Liver (tissue), 8 donors: ENCODE measurements at regions not wholly inside any gene's neighbourhood (a gene's known extent, or its start where the extent isn't known, plus 50 kb on each side); places are given as distances from the start of the nearest gene placed in this dataset.

Experiments used
- DNase-seq: peaks from one replicate; pipeline ENCODE4 v3.0.0-alpha.2; 2017; ENCODE audit warnings: low spot score
- H3K27ac ChIP-seq, 2 donors: one replicate each; pipeline ENCODE4 v1.7.0; 2013; ENCODE audit warnings: inconsistent platforms in 2 of 2, low read length in 2 of 2, control low read depth in 1 of 2, low read depth in 1 of 2, mild to moderate bottlenecking in 1 of 2
- H3K27me3 ChIP-seq, 4 donors: one replicate each; pipeline versions ENCODE4 v1.6.1 to v1.7.0; 2013; ENCODE audit warnings: low read length in 3 of 4, inconsistent platforms in 1 of 4, mild to moderate bottlenecking in 1 of 4, moderate library complexity in 1 of 4; ENCODE audit not compliant: control insufficient read depth in 4 of 4, insufficient read depth in 4 of 4
- H3K36me3 ChIP-seq, 4 donors: one replicate each; pipeline versions ENCODE4 v1.6.1 to v1.7.0; 2013; ENCODE audit warnings: low read length in 3 of 4, mild to moderate bottlenecking in 3 of 4, low read depth in 1 of 4, moderate library complexity in 1 of 4; ENCODE audit not compliant: control insufficient read depth in 4 of 4, insufficient read depth in 3 of 4
- H3K4me1 ChIP-seq, 4 donors: one replicate each; pipeline versions ENCODE4 v1.6.1 to v1.7.0; 2013; ENCODE audit warnings: low read length in 3 of 4, mild to moderate bottlenecking in 3 of 4, moderate library complexity in 1 of 4; ENCODE audit not compliant: control insufficient read depth in 4 of 4, insufficient read depth in 4 of 4
- H3K4me3 ChIP-seq, 3 donors: one replicate each; pipeline versions ENCODE4 v1.6.1 to v1.7.0; 2013; ENCODE audit warnings: low read length in 3 of 3, control low read depth in 1 of 3, low read depth in 1 of 3, mild to moderate bottlenecking in 1 of 3
- H3K9ac ChIP-seq, 2 donors: one replicate each; pipeline ENCODE4 v1.7.0; 2013; ENCODE audit warnings: low read length in 2 of 2, mild to moderate bottlenecking in 2 of 2, moderate library complexity in 2 of 2, control low read depth in 1 of 2, low read depth in 1 of 2
- H3K9me3 ChIP-seq, 4 donors: one replicate each; pipeline versions ENCODE4 v1.6.1 to v1.7.0; 2013; ENCODE audit warnings: low read length in 3 of 4; ENCODE audit not compliant: control insufficient read depth in 4 of 4
- CTCF ChIP-seq: fragments of 150-350 bp; IDR thresholded peaks from 2 replicates; pipeline ENCODE4 v1.5.1; 2017; ENCODE audit warnings: improper control_type of control experiment, low read depth, low read length; ENCODE audit not compliant: missing input control
- EGR1 ChIP-seq, 2 donors: IDR thresholded peaks; 2 replicates each; pipeline ENCODE4 v1.6.1; 2016 to 2018; ENCODE audit warnings: antibody characterized with exemption in 2 of 2, low read depth in 2 of 2
- FOXA1 ChIP-seq: IDR thresholded peaks from 2 replicates; pipeline ENCODE4 v1.6.1; 2016; ENCODE audit warnings: antibody characterized with exemption
- FOXA2 ChIP-seq: IDR thresholded peaks from 2 replicates; pipeline ENCODE4 v1.6.1; 2016; ENCODE audit warnings: antibody characterized with exemption
- GABPA ChIP-seq, 2 donors: IDR thresholded peaks in 1 of 2; conservative IDR thresholded peaks in 1 of 2; 2 replicates each; pipeline ENCODE4 v1.6.1; 2016; ENCODE audit warnings: antibody characterized with exemption in 2 of 2, mild to moderate bottlenecking in 1 of 2, moderate library complexity in 1 of 2
- HNF4A ChIP-seq, 2 donors: conservative IDR thresholded peaks; 2 replicates each; pipeline ENCODE4 v1.6.1; 2016; ENCODE audit warnings: antibody characterized with exemption in 2 of 2, mild to moderate bottlenecking in 2 of 2
- JUND ChIP-seq, 2 donors: IDR thresholded peaks; 2 replicates each; pipeline ENCODE4 v1.6.1; 2016; ENCODE audit warnings: antibody characterized with exemption in 2 of 2
- NR2F2 ChIP-seq: IDR thresholded peaks from 2 replicates; pipeline ENCODE4 v1.6.1; 2016; ENCODE audit warnings: antibody characterized with exemption
- RAD21 ChIP-seq, 2 donors: IDR thresholded peaks; 2 replicates each; pipeline ENCODE4 v1.6.1; 2016; ENCODE audit warnings: antibody characterized with exemption in 2 of 2, mild to moderate bottlenecking in 2 of 2
- REST ChIP-seq: IDR thresholded peaks from 2 replicates; pipeline ENCODE4 v1.6.1; 2016; ENCODE audit warnings: antibody characterized with exemption, mild to moderate bottlenecking
- RXRA ChIP-seq, 2 donors: IDR thresholded peaks; 2 replicates each; pipeline ENCODE4 v1.6.1; 2017 to 2018; ENCODE audit warnings: antibody characterized with exemption in 2 of 2, mild to moderate bottlenecking in 1 of 2
- SP1 ChIP-seq: IDR thresholded peaks from 2 replicates; pipeline ENCODE4 v1.6.1; 2018; ENCODE audit warnings: antibody characterized with exemption, mild to moderate bottlenecking
- YY1 ChIP-seq: IDR thresholded peaks from 2 replicates; pipeline ENCODE4 v1.6.1; 2016; ENCODE audit warnings: antibody characterized with exemption, mild to moderate bottlenecking
- WGBS: extraction: QIAGEN DNeasy Blood & Tissue Kit; methylation state at CpG from one replicate; pipeline ENCODE4 v1.1.7; 2013; 5-methylcytosine and 5-hydroxymethylcytosine counted together
- TF ChIP-seq, protein P1 (sequence below): IDR thresholded peaks from 2 replicates; pipeline ENCODE4 v1.6.1; 2016; ENCODE audit warnings: antibody characterized with exemption
- TF ChIP-seq, protein P2 (sequence below): IDR thresholded peaks from 2 replicates; pipeline ENCODE4 v1.6.1; 2016; ENCODE audit warnings: antibody characterized with exemption
- donor health status: healthy.
- donor health status: healthy.
- donor health status: healthy.
- donor health status: healthy.
- donor health status: healthy.

GRCh38 chr10:132471125-132471451 is 66.5 kb upstream of the INPP5A start:
- TF ChIP-seq RAD21 (IDR thresholded peaks at IDR 0.05) (no peak), HNF4A (conservative IDR thresholded peaks at IDR 0.05) (no peak), EGR1 (IDR thresholded peaks at IDR 0.05; ENCODE audit: low read depth in 2 of 2) (no peak), CTCF (no peak), REST (no peak)
- TF ChIP-seq, protein P1, sequence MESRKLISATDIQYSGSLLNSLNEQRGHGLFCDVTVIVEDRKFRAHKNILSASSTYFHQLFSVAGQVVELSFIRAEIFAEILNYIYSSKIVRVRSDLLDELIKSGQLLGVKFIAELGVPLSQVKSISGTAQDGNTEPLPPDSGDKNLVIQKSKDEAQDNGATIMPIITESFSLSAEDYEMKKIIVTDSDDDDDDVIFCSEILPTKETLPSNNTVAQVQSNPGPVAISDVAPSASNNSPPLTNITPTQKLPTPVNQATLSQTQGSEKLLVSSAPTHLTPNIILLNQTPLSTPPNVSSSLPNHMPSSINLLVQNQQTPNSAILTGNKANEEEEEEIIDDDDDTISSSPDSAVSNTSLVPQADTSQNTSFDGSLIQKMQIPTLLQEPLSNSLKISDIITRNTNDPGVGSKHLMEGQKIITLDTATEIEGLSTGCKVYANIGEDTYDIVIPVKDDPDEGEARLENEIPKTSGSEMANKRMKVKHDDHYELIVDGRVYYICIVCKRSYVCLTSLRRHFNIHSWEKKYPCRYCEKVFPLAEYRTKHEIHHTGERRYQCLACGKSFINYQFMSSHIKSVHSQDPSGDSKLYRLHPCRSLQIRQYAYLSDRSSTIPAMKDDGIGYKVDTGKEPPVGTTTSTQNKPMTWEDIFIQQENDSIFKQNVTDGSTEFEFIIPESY: no peak
- Histone ChIP-seq H3K27ac (no peak overlapping the region), H3K36me3 (no peaks in the 10 kb centered on the region), H3K4me1 (no peaks in the 10 kb centered on the region), H3K9ac (no peak overlapping the region), H3K9me3 (no peaks in the 10 kb centered on the region), H3K4me3 (no peak overlapping the region), H3K27me3 (no peaks in the 10 kb centered on the region)
- WGBS: 88% methylated on average over 4 of the region's 4 CpGs
- no peak for DNase-seq

DNA sequence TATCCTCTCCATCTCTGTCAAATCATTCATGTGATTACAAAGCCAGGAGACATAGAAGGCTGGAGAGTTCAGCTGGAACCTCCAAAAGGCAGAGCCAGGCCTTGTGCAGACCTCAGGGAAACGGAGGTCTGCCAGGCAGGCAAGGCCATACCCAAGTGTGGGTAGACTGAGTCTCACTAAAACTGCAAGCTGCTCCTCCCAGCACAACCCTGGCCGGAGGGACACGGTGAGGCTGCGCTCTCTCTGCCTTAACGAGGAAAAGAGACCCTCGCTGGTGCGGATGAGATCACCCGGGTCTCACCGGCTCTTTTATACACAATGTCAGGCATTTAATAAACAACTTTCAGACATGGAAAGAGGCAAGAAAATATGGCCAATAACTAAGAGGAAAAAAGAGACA is 66.1 kb upstream of the INPP5A start:
- no peaks in the 10 kb centered on the region for H3K36me3 ChIP-seq
- WGBS: 96% methylated on average over 9 of the region's 9 CpGs

More for the DNA sequence above, 66.1 kb upstream of the INPP5A start:
- Histone ChIP-seq H3K4me3 (no peak overlapping the region), H3K4me1 (no peaks in the 10 kb centered on the region), H3K9me3 (no peaks in the 10 kb centered on the region), H3K9ac (no peak overlapping the region), H3K27me3 (no peaks in the 10 kb centered on the region), H3K27ac (no peak overlapping the region)
- DNase-seq: no peak
- TF ChIP-seq RAD21 (IDR thresholded peaks at IDR 0.05) (no peak), FOXA2 (no peak), FOXA1 (no peak), JUND (IDR thresholded peaks at IDR 0.05) (no peak), GABPA (IDR thresholded peaks at IDR 0.05 in 1 of 2, conservative IDR thresholded peaks at IDR 0.05 in 1 of 2) (no peak), REST (no peak), RXRA (IDR thresholded peaks at IDR 0.05) (no peak), CTCF (no peak), SP1 (no peak), YY1 (no peak), NR2F2 (no peak), HNF4A (conservative IDR thresholded peaks at IDR 0.05) (no peak)
- TF ChIP-seq, protein P1: no peak
- TF ChIP-seq, protein P2, sequence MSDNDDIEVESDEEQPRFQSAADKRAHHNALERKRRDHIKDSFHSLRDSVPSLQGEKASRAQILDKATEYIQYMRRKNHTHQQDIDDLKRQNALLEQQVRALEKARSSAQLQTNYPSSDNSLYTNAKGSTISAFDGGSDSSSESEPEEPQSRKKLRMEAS: no peak
